ENCODE measurements at regions not wholly inside any gene's neighbourhood (a gene's known extent, or its start where the extent isn't known, plus 50 kb on each side); places are given as distances from the start of the nearest gene placed in this dataset.

DNA sequence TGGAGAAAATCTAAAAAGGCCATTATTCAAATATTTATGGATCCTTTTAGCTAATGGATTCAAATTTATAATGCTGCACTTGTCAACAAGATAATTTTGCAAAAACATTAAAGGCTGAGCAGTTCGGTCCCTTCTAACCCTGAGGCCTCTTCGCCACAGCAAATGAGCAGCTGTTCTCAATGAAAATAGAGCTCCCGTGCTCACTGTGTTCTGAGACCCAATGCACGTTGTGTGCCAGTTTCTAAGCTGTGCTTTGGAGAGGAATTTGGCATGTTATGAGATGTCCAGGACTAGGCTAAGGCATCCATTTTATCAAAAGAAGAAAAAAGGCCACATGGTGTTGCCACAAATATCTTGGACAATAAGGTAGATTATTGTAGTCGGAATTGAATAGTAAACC, 220.1 kb upstream of the TSHZ2 start:
- Mint-ChIP-seq H3K27ac (no peak overlapping the region), H3K4me3 (no peak overlapping the region), H3K27me3 (ENCODE audit: insufficient read depth, low read depth) (no peaks in the 10 kb centered on the region), H3K4me1 (no peaks in the 10 kb centered on the region), H3K36me3 (no peaks in the 10 kb centered on the region), H3K9me3 (no peaks in the 10 kb centered on the region)
- Histone ChIP-seq H3K4me2 (no peak overlapping the region), H2AFZ (replicated peaks) (no peak overlapping the region), H3K36me3 (no peaks in the 10 kb centered on the region), H3K4me1 (no peaks in the 10 kb centered on the region), H4K20me1 (ENCODE audit: low read depth) (no peaks in the 10 kb centered on the region), H3K79me2 (ENCODE audit: low read depth) (no peaks in the 10 kb centered on the region), H3K4me3 (no peak overlapping the region), H3K27ac (no peak overlapping the region), H3K9me3 (ENCODE audit: low read depth) (no peaks in the 10 kb centered on the region), H3K27me3 (no peaks in the 10 kb centered on the region), H3F3A (ENCODE audit: low read depth) (no peaks in the 10 kb centered on the region), H3K9ac (no peak overlapping the region)
- DNase-seq (ENCODE audit: low spot score): no peak
- TF ChIP-seq EZH2 (IDR thresholded peaks at IDR 0.05) (no peak), EZH2phosphoT487 (IDR thresholded peaks at IDR 0.05) (no peak)
- TF ChIP-seq, protein P1, sequence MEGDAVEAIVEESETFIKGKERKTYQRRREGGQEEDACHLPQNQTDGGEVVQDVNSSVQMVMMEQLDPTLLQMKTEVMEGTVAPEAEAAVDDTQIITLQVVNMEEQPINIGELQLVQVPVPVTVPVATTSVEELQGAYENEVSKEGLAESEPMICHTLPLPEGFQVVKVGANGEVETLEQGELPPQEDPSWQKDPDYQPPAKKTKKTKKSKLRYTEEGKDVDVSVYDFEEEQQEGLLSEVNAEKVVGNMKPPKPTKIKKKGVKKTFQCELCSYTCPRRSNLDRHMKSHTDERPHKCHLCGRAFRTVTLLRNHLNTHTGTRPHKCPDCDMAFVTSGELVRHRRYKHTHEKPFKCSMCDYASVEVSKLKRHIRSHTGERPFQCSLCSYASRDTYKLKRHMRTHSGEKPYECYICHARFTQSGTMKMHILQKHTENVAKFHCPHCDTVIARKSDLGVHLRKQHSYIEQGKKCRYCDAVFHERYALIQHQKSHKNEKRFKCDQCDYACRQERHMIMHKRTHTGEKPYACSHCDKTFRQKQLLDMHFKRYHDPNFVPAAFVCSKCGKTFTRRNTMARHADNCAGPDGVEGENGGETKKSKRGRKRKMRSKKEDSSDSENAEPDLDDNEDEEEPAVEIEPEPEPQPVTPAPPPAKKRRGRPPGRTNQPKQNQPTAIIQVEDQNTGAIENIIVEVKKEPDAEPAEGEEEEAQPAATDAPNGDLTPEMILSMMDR (IDR thresholded peaks at IDR 0.05): no peak

DNA sequence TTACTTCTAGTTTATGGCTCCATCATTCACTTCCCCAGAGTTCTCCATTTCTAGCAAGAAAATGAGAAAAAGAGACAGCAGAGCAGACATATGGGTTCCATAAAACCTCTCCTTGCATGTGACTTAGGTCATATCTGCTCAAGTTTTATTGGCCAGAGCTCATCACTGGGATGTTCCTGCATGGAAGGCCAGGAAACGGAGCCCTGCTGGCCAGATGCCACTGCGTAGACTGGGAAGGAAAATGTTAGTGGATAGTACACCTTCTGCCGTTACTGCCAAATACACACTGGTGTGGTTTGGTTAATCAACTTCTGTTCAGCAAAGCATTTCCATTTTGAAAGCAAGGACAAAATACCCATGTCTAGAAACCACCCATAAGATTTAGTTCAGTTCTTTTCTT, 220.6 kb upstream of the TSHZ2 start:
- TF ChIP-seq, protein P1 (IDR thresholded peaks at IDR 0.05): no peak
- TF ChIP-seq EZH2 (IDR thresholded peaks at IDR 0.05) (no peak), EZH2phosphoT487 (IDR thresholded peaks at IDR 0.05) (no peak)
- peaks cover 3% of the 10 kb centered on the region for H3K4me1 ChIP-seq

DNA sequence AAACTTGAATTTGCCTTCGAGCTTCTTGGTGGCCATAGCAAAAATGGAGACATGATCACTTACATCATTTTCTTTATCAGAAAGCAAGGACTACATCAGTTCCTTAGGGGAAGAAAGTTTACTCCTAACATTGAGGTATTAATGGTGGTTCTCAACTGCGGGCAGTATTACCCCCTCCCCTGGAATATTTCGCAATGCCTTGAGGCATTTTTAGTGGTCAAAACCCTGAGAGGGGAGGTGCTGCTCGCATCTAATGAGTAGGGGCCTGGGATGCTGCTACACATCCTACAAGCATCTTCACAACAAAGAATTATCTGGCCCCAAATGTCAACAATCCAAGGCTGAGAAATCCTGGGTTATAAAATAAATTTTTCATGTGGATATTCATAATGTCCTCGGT, 222.2 kb upstream of the TSHZ2 start:
- Mint-ChIP-seq H3K27me3 (ENCODE audit: insufficient read depth, low read depth) (no peaks in the 10 kb centered on the region), H3K36me3 (no peaks in the 10 kb centered on the region)
- TF ChIP-seq, protein P1 (IDR thresholded peaks at IDR 0.05): no peak
- TF ChIP-seq EZH2 (IDR thresholded peaks at IDR 0.05): no peak
- no peak for TF ChIP-seq EZH2phosphoT487 (IDR thresholded peaks at IDR 0.05)

More for the DNA sequence above, 220.6 kb upstream of the TSHZ2 start:
- H3K9ac ChIP-seq: no peak overlapping the region
- no peak for DNase-seq (ENCODE audit: low spot score)
- no peak overlapping the region for H3K27ac ChIP-seq
- no peak overlapping the region for H2AFZ ChIP-seq (replicated peaks)
- H3K27me3 ChIP-seq: no peaks in the 10 kb centered on the region
- Mint-ChIP-seq H3K4me3 (no peak overlapping the region), H3K4me1 (no peaks in the 10 kb centered on the region), H3K27ac (no peak overlapping the region), H3K36me3 (no peaks in the 10 kb centered on the region), H3K27me3 (ENCODE audit: insufficient read depth, low read depth) (no peaks in the 10 kb centered on the region), H3K9me3 (no peaks in the 10 kb centered on the region)
- no peaks in the 10 kb centered on the region for H4K20me1 ChIP-seq (ENCODE audit: low read depth)
- H3K4me3 ChIP-seq: no peak overlapping the region
- H3K36me3 ChIP-seq: no peaks in the 10 kb centered on the region
- no peaks in the 10 kb centered on the region for H3F3A ChIP-seq (ENCODE audit: low read depth)
- H3K4me2 ChIP-seq: no peak overlapping the region
- H3K9me3 ChIP-seq (ENCODE audit: low read depth): no peaks in the 10 kb centered on the region
- H3K79me2 ChIP-seq (ENCODE audit: low read depth): no peaks in the 10 kb centered on the region

More for the DNA sequence above, 222.2 kb upstream of the TSHZ2 start:
- no peak overlapping the region for H3K27ac ChIP-seq
- H3K9ac ChIP-seq: no peak overlapping the region
- no peaks in the 10 kb centered on the region for H4K20me1 ChIP-seq (ENCODE audit: low read depth)
- H3F3A ChIP-seq (ENCODE audit: low read depth): no peaks in the 10 kb centered on the region
- H2AFZ ChIP-seq (replicated peaks): no peak overlapping the region
- no peak for DNase-seq (ENCODE audit: low spot score)
- peaks cover 5% of the 10 kb centered on the region for H3K4me1 ChIP-seq
- H3K9me3 ChIP-seq (ENCODE audit: low read depth): no peaks in the 10 kb centered on the region
- no peak overlapping the region for H3K4me2 ChIP-seq
- H3K9me3 Mint-ChIP-seq: no peaks in the 10 kb centered on the region
- H3K27ac Mint-ChIP-seq: no peak overlapping the region
- no peaks in the 10 kb centered on the region for H3K27me3 ChIP-seq
- no peak overlapping the region for H3K4me3 Mint-ChIP-seq
- H3K79me2 ChIP-seq (ENCODE audit: low read depth): no peaks in the 10 kb centered on the region
- H3K4me1 Mint-ChIP-seq: no peaks in the 10 kb centered on the region
- no peak overlapping the region for H3K4me3 ChIP-seq
- H3K36me3 ChIP-seq: no peaks in the 10 kb centered on the region
